Activated CD8-positive, alpha-beta memory T cell treated with anti-CD3 and anti-CD28 coated beads for 24 hours (primary cell): ENCODE measurements at regions not wholly inside any gene's neighbourhood (a gene's known extent, or its start where the extent isn't known, plus 50 kb on each side); places are given as distances from the start of the nearest gene placed in this dataset.
"Not testable (repeated sequence)": the region's sequence is repeated elsewhere in the genome, so short reads cannot be mapped to it uniquely, and the experiment has no call there.

ENCODE experiments used
- DNase-seq: peaks from one replicate; pipeline ENCODE4 v3.0.0-alpha.2; 2020

- DNase-seq: no peak
Observed at GRCh38 chr19:28583242-28583641, 629.7 kb downstream of the UQCRFS1 start.

- DNase-seq: no peak
Observed at GRCh38 chr19:28582796-28583195, 630.2 kb downstream of the UQCRFS1 start.

GRCh38 chr19:28582344-28582743, 630.6 kb downstream of the UQCRFS1 start:
- no peak for DNase-seq

- no peak for DNase-seq
Observed at GRCh38 chr19:28581468-28581770, 631.5 kb downstream of the UQCRFS1 start.

GRCh38 chr19:28578786-28579505, 634.0 kb downstream of the UQCRFS1 start:
- DNase-seq: no peak

GRCh38 chr19:28578208-28578607, 634.7 kb downstream of the UQCRFS1 start:
- DNase-seq: no peak

- DNase-seq: no peak
Observed at GRCh38 chr19:28577666-28578065, 635.3 kb downstream of the UQCRFS1 start.

GRCh38 chr19:28577233-28577632, 635.7 kb downstream of the UQCRFS1 start:
- DNase-seq: no peak

GRCh38 chr19:28575816-28576215, 637.1 kb downstream of the UQCRFS1 start:
- DNase-seq: no peak

GRCh38 chr19:28575312-28575711, 637.6 kb downstream of the UQCRFS1 start:
- not testable (repeated sequence) for DNase-seq

- no peak for DNase-seq
Observed at GRCh38 chr19:28574212-28574611, 638.7 kb downstream of the UQCRFS1 start.

GRCh38 chr19:28569132-28570131, 643.5 kb downstream of the UQCRFS1 start:
- DNase-seq: no peak

- DNase-seq: no peak
Observed at GRCh38 chr19:28567834-28568233, 645.1 kb downstream of the UQCRFS1 start.

- peak; percentile 15 for DNase-seq
Observed at GRCh38 chr19:28563964-28564921, 648.7 kb downstream of the UQCRFS1 start.

- no peak for DNase-seq
Observed at GRCh38 chr19:28560786-28561185, 652.2 kb downstream of the UQCRFS1 start.

- DNase-seq: no peak
Observed at GRCh38 chr19:28558783-28559182, 654.2 kb downstream of the UQCRFS1 start.

GRCh38 chr19:28556371-28556770, 656.6 kb downstream of the UQCRFS1 start:
- DNase-seq: no peak

GRCh38 chr19:28555317-28555716, 657.6 kb downstream of the UQCRFS1 start:
- DNase-seq: no peak

GRCh38 chr19:28554321-28555091, 658.4 kb downstream of the UQCRFS1 start:
- DNase-seq: no peak

GRCh38 chr19:28553764-28554163, 659.2 kb downstream of the UQCRFS1 start:
- DNase-seq: no peak

- DNase-seq: no peak
Observed at GRCh38 chr19:28553005-28553404, 659.9 kb downstream of the UQCRFS1 start.

- no peak for DNase-seq
Observed at GRCh38 chr19:28549680-28550277, 663.2 kb downstream of the UQCRFS1 start.
